Thyroid gland (tissue), 4 donors: ENCODE measurements at regions not wholly inside any gene's neighbourhood (a gene's known extent, or its start where the extent isn't known, plus 50 kb on each side); places are given as distances from the start of the nearest gene placed in this dataset.

Experiments
- CTCF ChIP-seq, 6 experiments: fragments of 200-600 bp in 3 of 6; fragments of 450-650 bp in 3 of 6; sonication (generic) in 3 of 6; IDR thresholded peaks; one replicate each; pipeline ENCODE4 v1.5.1; 2016 to 2019; ENCODE audit warnings: antibody characterized with exemption in 6 of 6, mild to moderate bottlenecking in 2 of 6, inconsistent platforms in 1 of 6, moderate library complexity in 1 of 6
- POLR2A ChIP-seq, 2 donors: fragments of 450-650 bp; IDR thresholded peaks; one replicate each; pipeline ENCODE4 v1.6.1; 2017; ENCODE audit warnings: antibody characterized with exemption in 2 of 2, mild to moderate bottlenecking in 2 of 2, moderate library complexity in 1 of 2

GRCh38 chr3:23136054-23136453 lies 67.1 kb upstream of the UBE2E2 start:
- TF ChIP-seq POLR2A (IDR thresholded peaks at IDR 0.05), result no peak
- no peak for TF ChIP-seq CTCF (IDR thresholded peaks at IDR 0.05)
